ENCODE measurements at regions not wholly inside any gene's neighbourhood (a gene's known extent, or its start where the extent isn't known, plus 50 kb on each side); places are given as distances from the start of the nearest gene placed in this dataset.

GRCh38 chr20:41800040-41800439, 181.9 kb upstream of the CHD6 start:
- TF ChIP-seq CTCF (IDR thresholded peaks at IDR 0.05; ENCODE audit: insufficient read depth, low read depth, low read length) (no peak), EZH2 (IDR thresholded peaks at IDR 0.05; ENCODE audit: insufficient read depth, low read length) (no peak)
